Epithelial cell of proximal tubule (primary cell): ENCODE measurements at regions not wholly inside any gene's neighbourhood (a gene's known extent, or its start where the extent isn't known, plus 50 kb on each side); places are given as distances from the start of the nearest gene placed in this dataset.

Experiments used
- DNase-seq: peaks from one replicate; pipeline ENCODE4 v3.0.0-alpha.2; 2011; ENCODE audit warnings: low read depth
- H3K4me3 ChIP-seq: 2 replicates; pipeline ENCODE4 v1.5.1; 2011; ENCODE audit warnings: low read depth, mild to moderate bottlenecking, low read length
- TF ChIP-seq, protein P1 (sequence below): conservative IDR thresholded peaks from 2 replicates; pipeline ENCODE4 v1.5.1; 2012; ENCODE audit warnings: low read depth, mild to moderate bottlenecking, low read length

DNA sequence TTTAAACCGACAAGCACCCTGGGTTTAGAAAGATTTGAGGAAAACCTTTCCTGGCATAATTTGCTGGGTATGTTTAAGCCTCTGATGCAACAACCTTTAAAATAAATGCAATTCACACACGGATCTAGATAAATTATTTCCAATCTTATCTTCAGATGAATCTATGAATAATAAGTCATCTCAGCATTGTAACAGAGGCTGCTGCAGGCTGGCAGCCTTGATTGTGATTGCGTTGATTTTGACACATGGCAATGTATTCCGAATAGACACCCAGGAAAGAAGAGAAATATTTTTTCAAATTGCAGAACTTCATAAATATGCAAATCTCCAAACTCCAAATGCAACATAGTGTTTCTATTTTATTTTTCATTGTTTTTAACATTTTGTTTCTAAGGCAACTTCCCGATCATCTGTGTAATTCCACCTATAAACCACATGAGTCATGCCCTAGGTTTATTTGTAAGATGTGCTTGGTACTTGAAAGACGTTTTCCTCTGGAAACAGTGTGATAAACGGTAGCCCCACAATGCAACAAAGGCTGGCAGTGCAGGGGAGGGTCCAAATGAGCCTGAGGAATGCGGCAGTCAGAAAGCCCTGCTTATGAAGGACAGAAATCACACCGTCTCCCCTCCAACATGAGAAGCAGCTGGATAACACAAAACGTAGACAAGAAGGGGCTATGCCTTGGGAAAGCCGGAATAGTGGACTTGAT lies 359.0 kb downstream of the BRD1 start:
- no peak for DNase-seq
- H3K4me3 ChIP-seq: no peak overlapping the region
- TF ChIP-seq, protein P1, sequence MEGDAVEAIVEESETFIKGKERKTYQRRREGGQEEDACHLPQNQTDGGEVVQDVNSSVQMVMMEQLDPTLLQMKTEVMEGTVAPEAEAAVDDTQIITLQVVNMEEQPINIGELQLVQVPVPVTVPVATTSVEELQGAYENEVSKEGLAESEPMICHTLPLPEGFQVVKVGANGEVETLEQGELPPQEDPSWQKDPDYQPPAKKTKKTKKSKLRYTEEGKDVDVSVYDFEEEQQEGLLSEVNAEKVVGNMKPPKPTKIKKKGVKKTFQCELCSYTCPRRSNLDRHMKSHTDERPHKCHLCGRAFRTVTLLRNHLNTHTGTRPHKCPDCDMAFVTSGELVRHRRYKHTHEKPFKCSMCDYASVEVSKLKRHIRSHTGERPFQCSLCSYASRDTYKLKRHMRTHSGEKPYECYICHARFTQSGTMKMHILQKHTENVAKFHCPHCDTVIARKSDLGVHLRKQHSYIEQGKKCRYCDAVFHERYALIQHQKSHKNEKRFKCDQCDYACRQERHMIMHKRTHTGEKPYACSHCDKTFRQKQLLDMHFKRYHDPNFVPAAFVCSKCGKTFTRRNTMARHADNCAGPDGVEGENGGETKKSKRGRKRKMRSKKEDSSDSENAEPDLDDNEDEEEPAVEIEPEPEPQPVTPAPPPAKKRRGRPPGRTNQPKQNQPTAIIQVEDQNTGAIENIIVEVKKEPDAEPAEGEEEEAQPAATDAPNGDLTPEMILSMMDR: no peak

DNA sequence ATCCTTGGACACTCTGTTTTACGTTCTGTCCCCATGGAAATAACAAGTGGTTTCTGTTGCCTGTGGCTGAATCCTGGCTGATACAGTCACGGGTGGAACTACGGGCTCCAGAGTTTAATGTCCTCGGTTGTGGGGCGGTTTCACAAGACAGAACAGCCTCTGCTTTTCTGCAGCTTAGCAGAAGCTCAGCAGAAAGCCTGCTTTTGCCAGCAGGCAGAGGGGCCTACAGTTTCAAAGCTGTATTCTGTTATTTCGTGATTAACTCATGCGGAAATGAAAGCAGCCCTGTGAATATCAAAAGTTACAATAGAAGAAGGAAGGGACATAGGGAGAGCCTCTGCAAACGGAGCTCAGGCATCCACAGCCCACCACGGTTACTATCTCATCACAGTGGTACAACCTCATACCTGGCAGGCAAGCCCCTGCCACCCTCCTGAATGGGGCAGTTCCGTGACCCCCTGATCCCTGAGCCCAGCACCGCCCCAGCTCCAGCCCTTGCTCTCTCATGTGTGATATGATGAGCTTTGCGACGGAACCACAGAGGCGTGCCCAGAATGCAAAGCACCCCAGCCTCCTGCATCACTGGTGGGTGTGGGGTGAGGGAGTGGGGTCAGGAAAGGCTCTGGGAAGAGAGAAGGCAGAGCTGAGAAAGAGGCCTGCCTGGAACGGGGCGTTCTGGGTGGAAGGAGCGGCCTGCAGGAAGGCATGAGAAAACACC lies 360.6 kb downstream of the BRD1 start:
- H3K4me3 ChIP-seq: no peak overlapping the region
- TF ChIP-seq, protein P1: no peak
- no peak for DNase-seq

GRCh38 chr22:49464037-49464436 lies 363.6 kb downstream of the BRD1 start:
- TF ChIP-seq, protein P1: no peak
- H3K4me3 ChIP-seq: no peak overlapping the region
- DNase-seq: no peak

DNA sequence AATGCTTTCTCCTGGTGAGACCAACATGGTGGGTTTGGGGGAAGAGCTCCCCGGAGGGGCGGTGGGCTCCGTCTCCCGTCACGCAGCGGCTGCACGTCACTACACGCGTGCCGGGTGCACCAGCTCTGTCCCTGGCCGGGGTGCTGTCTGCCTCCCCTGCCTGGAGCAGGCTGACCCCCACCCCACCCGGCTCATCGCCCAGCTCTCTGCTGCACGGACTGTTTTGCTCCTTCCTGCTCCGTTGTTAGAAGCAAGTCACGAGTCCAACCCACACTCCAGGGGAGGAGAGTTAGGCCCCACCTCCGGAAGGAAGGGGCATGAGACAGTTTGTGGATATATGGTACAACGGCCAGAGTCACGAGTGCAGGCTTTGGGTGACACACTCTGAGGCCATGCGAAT lies 364.9 kb downstream of the BRD1 start:
- H3K4me3 ChIP-seq: no peak overlapping the region
- DNase-seq: no peak
- TF ChIP-seq, protein P1: no peak

DNA sequence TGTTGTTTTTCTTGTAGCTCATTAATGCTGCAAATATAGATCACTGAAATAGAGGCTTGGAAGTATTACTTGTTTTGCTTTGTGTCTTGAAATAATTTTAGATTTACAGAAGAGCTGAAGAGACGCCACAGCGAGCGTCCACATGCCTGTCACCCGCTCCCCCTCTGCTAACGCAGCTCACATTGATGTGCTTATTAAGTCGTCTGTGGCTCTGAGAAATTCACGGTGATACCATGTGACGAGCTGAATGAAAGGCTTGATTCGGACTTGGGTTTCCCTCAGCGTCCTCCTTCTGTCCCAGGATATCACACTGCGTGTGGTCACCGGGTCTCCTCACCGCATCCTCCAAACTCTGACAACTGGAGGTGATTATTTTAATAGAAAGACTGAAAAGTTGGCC lies 365.4 kb downstream of the BRD1 start:
- H3K4me3 ChIP-seq: no peak overlapping the region
- TF ChIP-seq, protein P1: no peak
- DNase-seq: no peak

DNA sequence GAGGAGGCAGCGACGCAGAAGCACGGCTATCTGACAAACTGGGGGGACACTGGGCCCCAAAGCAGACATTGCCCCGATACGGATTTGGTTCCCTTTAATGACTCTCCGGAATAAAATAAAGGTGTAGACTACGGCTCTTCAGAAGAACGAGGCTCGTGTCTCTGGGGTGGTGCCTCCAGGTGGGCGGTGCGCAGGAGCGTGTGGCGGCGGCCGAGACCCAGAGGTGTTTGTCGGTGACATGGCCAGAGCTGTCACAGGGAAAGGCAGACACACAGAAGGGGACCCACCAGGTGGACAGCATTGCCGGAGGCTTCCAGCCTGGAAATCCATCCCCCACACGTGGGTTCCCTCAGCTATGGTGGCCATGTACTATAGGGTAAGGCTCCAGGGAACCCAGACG lies 366.0 kb downstream of the BRD1 start:
- H3K4me3 ChIP-seq: no peak overlapping the region
- TF ChIP-seq, protein P1: no peak
- DNase-seq: no peak
